ENCODE measurements at regions not wholly inside any gene's neighbourhood (a gene's known extent, or its start where the extent isn't known, plus 50 kb on each side); places are given as distances from the start of the nearest gene placed in this dataset.
A peak's percentile ranks its signal among the peaks of the same experiment; 100 is the strongest.

GRCh38 chr10:4498711-4499251 is 327.2 kb upstream of the AKR1E2 start:
- DNase-seq (ENCODE audit: low spot score): no peak
- peak; percentile 4 for FAIRE-seq

GRCh38 chr10:4494551-4494950 is 331.5 kb upstream of the AKR1E2 start:
- DNase-seq (ENCODE audit: low spot score) (no peak), FAIRE-seq (no peak)

GRCh38 chr10:4492202-4492601 is 333.8 kb upstream of the AKR1E2 start:
- no peak for FAIRE-seq
- DNase-seq (ENCODE audit: low spot score): no peak

GRCh38 chr10:4488904-4489303 is 337.1 kb upstream of the AKR1E2 start:
- FAIRE-seq: no peak
- no peak for DNase-seq (ENCODE audit: low spot score)

- DNase-seq (ENCODE audit: low spot score) (no peak), FAIRE-seq (no peak)
Measured at GRCh38 chr10:4485636-4486035, 340.4 kb upstream of the AKR1E2 start.

GRCh38 chr10:4483811-4484210 is 342.2 kb upstream of the AKR1E2 start:
- DNase-seq (ENCODE audit: low spot score): no peak
- FAIRE-seq: no peak

GRCh38 chr10:4482659-4483058 is 343.3 kb upstream of the AKR1E2 start:
- FAIRE-seq: no peak
- DNase-seq (ENCODE audit: low spot score): no peak

- FAIRE-seq (no peak), DNase-seq (ENCODE audit: low spot score) (no peak)
Measured at GRCh38 chr10:4481192-4481591, 344.8 kb upstream of the AKR1E2 start.

GRCh38 chr10:4479342-4479741 is 346.7 kb upstream of the AKR1E2 start:
- no peak for FAIRE-seq
- no peak for DNase-seq (ENCODE audit: low spot score)

- DNase-seq (ENCODE audit: low spot score) (no peak), FAIRE-seq (no peak)
Measured at GRCh38 chr10:4477664-4478063, 348.3 kb upstream of the AKR1E2 start.

- FAIRE-seq (no peak), DNase-seq (ENCODE audit: low spot score) (no peak)
Measured at GRCh38 chr10:4475827-4476490, 350.0 kb upstream of the AKR1E2 start.

- FAIRE-seq: no peak
- peak; percentile 36 for DNase-seq (ENCODE audit: low spot score)
Measured at GRCh38 chr10:4474829-4475228, 351.2 kb upstream of the AKR1E2 start.

GRCh38 chr10:4473977-4474376 is 352.0 kb upstream of the AKR1E2 start:
- no peak for DNase-seq (ENCODE audit: low spot score)
- FAIRE-seq: no peak

GRCh38 chr10:4472190-4472904 is 353.7 kb upstream of the AKR1E2 start:
- DNase-seq (ENCODE audit: low spot score) (no peak), FAIRE-seq (no peak)

- DNase-seq (ENCODE audit: low spot score) (no peak), FAIRE-seq (no peak)
Measured at GRCh38 chr10:4470231-4470835, 355.7 kb upstream of the AKR1E2 start.

- DNase-seq (ENCODE audit: low spot score) (no peak), FAIRE-seq (no peak)
Measured at GRCh38 chr10:4467481-4467880, 358.5 kb upstream of the AKR1E2 start.

GRCh38 chr10:4460267-4460666 is 365.7 kb upstream of the AKR1E2 start:
- DNase-seq (ENCODE audit: low spot score) (no peak), FAIRE-seq (no peak)

GRCh38 chr10:4459531-4459930 is 366.5 kb upstream of the AKR1E2 start:
- peak; percentile 69 for DNase-seq (ENCODE audit: low spot score)
- peak; percentile 55 for FAIRE-seq

- no peak for DNase-seq (ENCODE audit: low spot score)
- FAIRE-seq: no peak
Measured at GRCh38 chr10:4457597-4457996, 368.4 kb upstream of the AKR1E2 start.

- FAIRE-seq (no peak), DNase-seq (ENCODE audit: low spot score) (no peak)
Measured at GRCh38 chr10:4456776-4457175, 369.2 kb upstream of the AKR1E2 start.

GRCh38 chr10:4456279-4456678 is 369.7 kb upstream of the AKR1E2 start:
- no peak for DNase-seq (ENCODE audit: low spot score)
- FAIRE-seq: no peak

- no peak for FAIRE-seq
Measured at GRCh38 chr10:4453950-4454349, 372.1 kb upstream of the AKR1E2 start.

More at GRCh38 chr10:4453950-4454349, 372.1 kb upstream of the AKR1E2 start:
- DNase-seq (ENCODE audit: low spot score): no peak
